Skeletal muscle tissue (tissue), 3 donors: ENCODE measurements at regions not wholly inside any gene's neighbourhood (a gene's known extent, or its start where the extent isn't known, plus 50 kb on each side); places are given as distances from the start of the nearest gene placed in this dataset.
A peak's percentile ranks its signal among the peaks of the same experiment; 100 is the strongest.

Experiments used
- H3K27ac ChIP-seq: one replicate; pipeline ENCODE4 v1.7.0; 2013; ENCODE audit warnings: mild to moderate bottlenecking, low read depth, low read length, inconsistent platforms
- H3K27me3 ChIP-seq, 3 donors: one replicate each; pipeline ENCODE4 v1.7.0; 2013; ENCODE audit warnings: low read length in 3 of 3; ENCODE audit not compliant: control insufficient read depth in 3 of 3, insufficient read depth in 3 of 3
- H3K36me3 ChIP-seq, 3 donors: one replicate each; pipeline ENCODE4 v1.7.0; 2013; ENCODE audit warnings: low read length in 3 of 3; ENCODE audit not compliant: control insufficient read depth in 3 of 3, insufficient read depth in 3 of 3
- H3K4me1 ChIP-seq, 3 donors: one replicate each; pipeline ENCODE4 v1.7.0; 2013; ENCODE audit warnings: low read length in 3 of 3, mild to moderate bottlenecking in 3 of 3; ENCODE audit not compliant: control insufficient read depth in 3 of 3, insufficient read depth in 3 of 3
- H3K4me3 ChIP-seq, 3 donors: one replicate each; pipeline ENCODE4 v1.7.0; 2013; ENCODE audit warnings: low read length in 3 of 3
- H3K9ac ChIP-seq, 3 donors: one replicate each; pipeline ENCODE4 v1.7.0; 2013; ENCODE audit warnings: low read length in 3 of 3, mild to moderate bottlenecking in 3 of 3, moderate library complexity in 2 of 3, low read depth in 1 of 3
- H3K9me3 ChIP-seq, 3 donors: one replicate each; pipeline ENCODE4 v1.7.0; 2013; ENCODE audit warnings: low read length in 3 of 3; ENCODE audit not compliant: control insufficient read depth in 3 of 3
- donor health status: Osteomylitis.

DNA sequence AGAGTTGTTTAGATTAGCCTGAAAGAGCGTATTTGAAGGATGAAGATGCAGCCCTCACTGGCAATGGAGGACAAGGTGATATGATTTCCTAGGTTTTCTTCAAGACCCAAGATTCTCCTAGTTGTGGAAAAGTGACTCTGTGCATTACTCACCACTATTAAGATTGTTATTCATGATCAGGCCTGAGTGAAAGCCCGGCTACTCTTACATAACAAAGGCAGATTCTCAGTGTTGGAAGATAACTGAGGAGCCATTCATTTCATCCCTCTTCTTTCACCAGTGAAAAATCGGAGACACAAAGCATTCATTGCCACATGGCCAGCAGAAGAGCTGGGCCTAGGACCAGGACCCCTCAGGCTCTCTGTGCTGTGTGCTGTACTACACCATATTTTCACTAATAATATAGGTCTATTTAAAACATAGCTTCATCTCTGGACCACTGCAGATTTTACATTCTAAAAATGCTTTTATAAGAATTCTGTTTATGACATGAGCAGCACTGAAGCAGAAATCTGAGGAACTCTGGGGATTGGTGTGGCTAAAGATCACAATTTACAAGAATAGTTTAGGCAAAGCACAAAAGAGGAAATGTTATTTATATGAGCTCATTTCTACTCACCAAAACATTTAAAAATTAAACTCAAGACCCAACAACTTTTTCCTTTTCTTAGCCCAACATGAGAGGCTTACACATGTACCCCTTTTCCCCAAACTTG, 181.9 kb upstream of the CCN2 start:
- Histone ChIP-seq H3K4me3 (no peak overlapping the region), H3K9me3 (no peaks in the 10 kb centered on the region), H3K36me3 (no peaks in the 10 kb centered on the region), H3K4me1 (peaks cover 10 to 20% (median 16%) of the 10 kb centered on the region in 3 donors), H3K27me3 (no peaks in the 10 kb centered on the region), H3K27ac (peak overlapping the region; percentile 90), H3K9ac (no peak overlapping the region)

DNA sequence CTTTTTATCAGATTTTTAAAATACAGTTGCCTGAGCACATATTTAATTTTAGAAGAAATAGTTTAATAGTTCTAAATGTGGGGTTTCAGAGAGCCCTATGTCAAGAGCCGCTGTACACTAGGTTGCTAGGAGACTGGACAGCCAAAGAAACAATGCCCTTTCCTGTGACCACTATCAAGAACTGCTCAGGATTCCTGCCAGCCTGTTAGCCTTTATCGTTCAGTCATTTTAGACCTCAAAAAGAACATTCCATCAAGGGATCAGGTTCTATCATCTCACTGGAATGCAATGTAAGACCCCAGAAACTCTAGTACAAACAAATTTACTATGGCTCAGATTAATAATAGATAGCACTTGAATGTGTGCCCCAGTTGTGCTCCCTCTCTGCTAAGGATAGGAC, 181.2 kb upstream of the CCN2 start:
- Histone ChIP-seq H3K9ac (no peak overlapping the region), H3K27ac (peak overlapping the region; percentile 90), H3K4me3 (no peak overlapping the region)

DNA sequence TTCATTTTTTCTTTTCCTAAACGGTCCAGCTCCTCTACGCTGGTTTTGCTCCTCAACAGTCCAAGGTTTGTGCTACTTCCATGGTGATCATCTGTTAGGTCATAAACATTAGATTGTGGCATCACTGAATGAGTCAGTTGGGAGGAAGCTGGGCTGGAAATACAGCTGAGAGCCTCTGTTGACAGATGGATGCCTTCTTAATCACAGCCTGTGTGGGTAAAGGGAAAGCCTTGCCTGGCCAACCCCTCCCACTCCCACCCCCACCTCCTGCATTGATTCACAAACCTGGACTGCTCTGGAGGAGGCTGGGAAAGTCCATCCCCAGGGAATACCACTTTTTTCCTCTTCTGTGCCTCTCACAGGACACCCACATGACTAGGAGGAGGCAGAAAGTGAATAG, 180.6 kb upstream of the CCN2 start:
- H3K27ac ChIP-seq: peak overlapping the region; percentile 90
- no peaks in the 10 kb centered on the region for H3K9me3 ChIP-seq
- no peak overlapping the region for H3K4me3 ChIP-seq
- peaks cover 10 to 20% (median 16%) of the 10 kb centered on the region in 3 donors for H3K4me1 ChIP-seq
- H3K9ac ChIP-seq: no peak overlapping the region
- H3K27me3 ChIP-seq: no peaks in the 10 kb centered on the region
- no peaks in the 10 kb centered on the region for H3K36me3 ChIP-seq

More for the DNA sequence above, 181.2 kb upstream of the CCN2 start:
- Histone ChIP-seq H3K36me3 (no peaks in the 10 kb centered on the region), H3K4me1 (peaks cover 10 to 20% (median 16%) of the 10 kb centered on the region in 3 donors), H3K27me3 (no peaks in the 10 kb centered on the region), H3K9me3 (no peaks in the 10 kb centered on the region)

DNA sequence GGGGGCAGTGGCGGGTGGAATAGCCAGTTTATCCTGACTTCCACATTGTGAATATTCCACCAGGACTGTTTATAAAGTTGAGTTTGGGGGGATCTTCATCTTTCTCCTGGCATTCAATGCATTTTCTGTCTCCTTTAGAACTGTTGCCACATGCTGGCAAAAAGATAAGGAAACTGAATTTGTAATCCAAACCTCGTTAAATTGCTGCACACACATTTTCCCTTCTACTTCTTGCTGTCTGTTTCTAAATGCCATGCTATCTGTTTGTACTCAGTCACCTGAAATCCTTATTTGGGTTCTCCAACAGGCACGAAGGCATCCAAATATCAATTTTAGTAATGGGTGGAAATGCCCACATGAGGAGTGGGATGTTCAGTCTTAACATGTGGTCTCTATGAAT, 180.2 kb upstream of the CCN2 start:
- Histone ChIP-seq H3K27me3 (no peaks in the 10 kb centered on the region), H3K4me1 (peaks cover 10 to 20% (median 16%) of the 10 kb centered on the region in 3 donors), H3K27ac (peak overlapping the region; percentile 90), H3K9me3 (no peaks in the 10 kb centered on the region), H3K4me3 (no peak overlapping the region), H3K36me3 (no peaks in the 10 kb centered on the region), H3K9ac (peak overlapping the region in 2 of 3 donors; percentile 27 to 46)

DNA sequence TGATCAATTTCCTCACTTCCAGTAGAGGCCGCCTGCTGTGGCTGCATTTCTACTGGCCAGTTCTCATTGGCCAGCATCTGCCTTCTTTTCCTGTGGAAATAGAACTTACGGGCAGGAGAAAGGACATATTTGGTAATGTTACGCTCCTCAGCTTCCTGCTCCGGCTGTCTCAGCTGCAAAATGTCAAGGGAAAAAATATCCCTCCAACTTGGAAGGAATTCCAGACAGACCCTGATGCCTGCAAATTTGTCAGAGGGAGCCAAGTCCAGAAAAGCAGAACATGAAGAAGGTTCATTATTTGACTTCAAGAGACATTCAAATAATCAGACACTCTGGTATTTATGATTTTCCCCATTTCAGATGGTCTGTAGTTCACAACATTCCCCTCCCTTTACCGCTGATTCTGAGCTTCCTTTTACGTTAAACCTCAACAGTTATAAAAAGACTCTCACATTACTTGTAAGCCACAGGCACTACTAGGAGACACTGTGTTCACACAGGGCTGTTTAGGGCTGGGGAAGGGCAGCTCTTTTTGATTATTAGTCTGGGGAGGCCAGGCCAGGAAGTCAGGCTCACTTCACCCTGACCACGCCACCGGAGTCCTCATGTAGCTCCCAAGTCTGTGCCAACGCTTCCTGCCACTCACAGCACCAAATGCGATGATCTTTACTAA, 179.6 kb upstream of the CCN2 start:
- Histone ChIP-seq H3K27me3 (no peaks in the 10 kb centered on the region), H3K9ac (peak overlapping the region; percentile 3 to 46 (median 27)), H3K4me3 (no peak overlapping the region)

DNA sequence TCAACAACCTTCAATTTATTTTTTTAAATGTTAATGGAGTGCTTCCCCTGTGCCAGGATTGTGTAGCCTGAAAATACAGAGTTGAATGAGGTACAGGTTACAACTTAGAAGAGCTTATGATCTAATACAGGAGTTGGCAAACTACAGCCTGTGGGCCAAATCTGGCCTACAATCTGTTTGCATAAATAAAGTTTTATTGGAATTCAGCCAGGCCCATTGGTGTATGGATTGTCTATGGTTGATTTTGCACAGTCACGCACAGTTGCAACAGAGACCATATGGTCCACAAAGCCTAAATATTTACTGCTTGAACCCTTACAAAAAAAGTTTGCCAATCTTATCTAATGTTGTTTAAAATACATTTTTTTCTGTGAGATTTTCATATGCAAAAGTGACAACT, 177.3 kb upstream of the CCN2 start:
- H3K27ac ChIP-seq: no peak overlapping the region
- H3K27me3 ChIP-seq: no peaks in the 10 kb centered on the region
- H3K36me3 ChIP-seq: no peaks in the 10 kb centered on the region
- no peak overlapping the region for H3K9ac ChIP-seq
- H3K9me3 ChIP-seq: no peaks in the 10 kb centered on the region
- no peak overlapping the region for H3K4me3 ChIP-seq
- peaks cover 10 to 17% (median 16%) of the 10 kb centered on the region in 3 donors for H3K4me1 ChIP-seq

More for the DNA sequence above, 179.6 kb upstream of the CCN2 start:
- Histone ChIP-seq H3K27ac (peak overlapping the region; percentile 90), H3K9me3 (no peaks in the 10 kb centered on the region), H3K4me1 (peaks cover 10 to 20% (median 16%) of the 10 kb centered on the region in 3 donors), H3K36me3 (no peaks in the 10 kb centered on the region)

DNA sequence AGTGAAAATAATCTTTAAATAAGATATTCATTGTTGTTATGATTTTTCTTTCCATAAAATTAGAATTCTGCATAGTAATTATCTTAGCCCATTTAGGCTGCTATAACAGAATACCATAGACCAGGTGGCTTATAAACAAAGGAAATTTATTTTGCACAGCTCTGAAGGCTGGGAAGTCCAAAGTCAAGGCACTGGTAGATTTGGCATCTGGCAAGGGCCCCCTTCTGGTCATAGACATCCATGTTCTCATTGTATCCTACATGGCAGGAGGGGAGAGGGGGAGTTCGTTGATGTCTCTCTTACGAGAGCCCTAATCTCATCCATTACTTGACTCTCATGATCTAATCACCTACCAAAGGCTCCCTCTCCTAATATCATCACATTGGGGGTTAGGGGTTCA, 175.0 kb upstream of the CCN2 start:
- Histone ChIP-seq H3K27ac (no peak overlapping the region), H3K4me1 (peaks cover 4 to 9% (median 5%) of the 10 kb centered on the region in 3 donors), H3K9me3 (no peaks in the 10 kb centered on the region), H3K9ac (no peak overlapping the region), H3K36me3 (no peaks in the 10 kb centered on the region), H3K4me3 (no peak overlapping the region), H3K27me3 (no peaks in the 10 kb centered on the region)

DNA sequence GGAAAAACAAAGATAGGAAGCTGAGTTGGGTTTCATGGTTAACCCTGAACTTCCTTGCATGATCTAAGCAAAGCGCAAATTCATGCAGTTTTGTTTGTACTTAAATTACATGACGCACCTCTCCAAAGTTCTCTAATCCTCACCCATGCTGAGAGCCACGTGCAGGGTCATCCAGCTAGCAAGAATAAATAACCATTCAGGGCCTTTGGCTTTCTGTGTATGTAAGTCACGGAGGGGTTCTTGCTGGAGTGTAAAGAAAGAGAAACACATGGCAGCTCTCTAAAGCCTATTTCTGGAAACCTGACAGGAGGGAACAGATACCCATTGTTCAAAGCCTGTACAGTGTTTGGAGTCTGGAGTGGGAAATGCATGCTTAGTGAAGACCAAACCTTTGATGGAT, 171.7 kb upstream of the CCN2 start:
- Histone ChIP-seq H3K4me1 (no peaks in the 10 kb centered on the region), H3K9ac (no peak overlapping the region), H3K27ac (no peak overlapping the region), H3K9me3 (no peaks in the 10 kb centered on the region), H3K27me3 (no peaks in the 10 kb centered on the region), H3K4me3 (no peak overlapping the region), H3K36me3 (no peaks in the 10 kb centered on the region)

DNA sequence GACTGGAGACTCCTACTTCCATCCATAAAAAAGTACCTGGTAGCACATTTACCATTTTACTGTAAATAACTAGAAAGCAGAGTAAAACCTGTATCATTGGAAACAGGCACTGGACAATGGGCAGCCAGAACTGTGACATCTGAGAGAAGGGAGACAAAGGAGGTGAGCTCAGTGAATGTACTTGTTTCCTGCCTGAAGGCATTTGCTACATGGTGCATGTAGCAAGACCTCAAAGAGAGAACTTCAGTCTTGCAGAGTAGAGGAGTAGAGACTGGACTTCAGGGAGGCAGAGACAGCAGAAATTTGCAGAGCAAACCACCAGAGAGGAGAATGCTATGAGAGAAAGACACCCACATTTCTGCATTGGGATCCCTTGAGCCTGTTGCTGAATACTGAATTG, 171.0 kb upstream of the CCN2 start:
- Histone ChIP-seq H3K27ac (no peak overlapping the region), H3K4me1 (no peaks in the 10 kb centered on the region), H3K4me3 (no peak overlapping the region), H3K36me3 (no peaks in the 10 kb centered on the region), H3K9ac (no peak overlapping the region), H3K9me3 (no peaks in the 10 kb centered on the region), H3K27me3 (no peaks in the 10 kb centered on the region)

DNA sequence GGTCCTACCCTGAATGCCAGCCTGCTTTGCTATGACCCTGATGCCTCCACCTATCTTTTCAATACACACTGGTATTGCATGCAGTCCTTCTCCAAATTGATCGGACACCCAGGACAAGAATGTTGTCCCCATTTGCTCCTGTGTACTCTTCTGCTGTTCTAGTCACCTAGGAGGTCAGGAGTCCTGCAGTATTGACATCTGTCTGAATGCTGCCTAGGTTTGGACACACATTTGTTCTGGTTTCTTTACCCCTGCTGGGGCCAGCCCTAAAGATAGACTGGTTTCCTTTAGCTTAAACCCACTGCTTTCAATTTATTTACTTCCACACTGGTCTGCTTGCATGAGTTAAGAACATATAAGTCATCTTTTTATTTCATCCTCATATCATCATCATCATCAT, 167.0 kb upstream of the CCN2 start:
- Histone ChIP-seq H3K9ac (no peak overlapping the region), H3K9me3 (no peaks in the 10 kb centered on the region), H3K4me3 (no peak overlapping the region), H3K36me3 (no peaks in the 10 kb centered on the region), H3K4me1 (no peaks in the 10 kb centered on the region), H3K27me3 (no peaks in the 10 kb centered on the region), H3K27ac (no peak overlapping the region)
